Right kidney (tissue), 1 donor: ENCODE measurements at regions not wholly inside any gene's neighbourhood (a gene's known extent, or its start where the extent isn't known, plus 50 kb on each side); places are given as distances from the start of the nearest gene placed in this dataset.
"Not testable (repeated sequence)": the region's sequence is repeated elsewhere in the genome, so short reads cannot be mapped to it uniquely, and the experiment has no call there.

ENCODE experiments used
- DNase-seq: peaks from one replicate; pipeline ENCODE4 v3.0.0-alpha.2; 2016

DNA sequence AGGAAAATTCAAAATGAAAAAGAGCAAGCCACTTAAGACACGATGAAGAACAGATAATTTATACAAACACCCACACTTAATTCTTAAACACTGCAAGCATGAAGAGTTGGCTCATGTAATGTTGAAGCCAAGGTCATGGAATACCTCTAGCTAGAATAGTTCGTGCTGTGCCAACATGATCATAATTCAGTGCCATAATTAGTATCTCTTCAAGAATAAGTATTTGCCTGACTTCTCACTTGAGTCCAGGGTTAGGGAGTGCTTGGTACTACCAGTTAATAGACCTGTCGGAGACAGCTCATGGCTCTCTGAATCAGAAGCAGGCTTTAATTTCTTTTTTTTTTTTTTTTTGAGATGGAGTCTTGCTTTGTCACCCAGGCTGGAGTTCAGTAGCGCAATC, 206.3 kb downstream of the UNC5CL start:
- no peak for DNase-seq

DNA sequence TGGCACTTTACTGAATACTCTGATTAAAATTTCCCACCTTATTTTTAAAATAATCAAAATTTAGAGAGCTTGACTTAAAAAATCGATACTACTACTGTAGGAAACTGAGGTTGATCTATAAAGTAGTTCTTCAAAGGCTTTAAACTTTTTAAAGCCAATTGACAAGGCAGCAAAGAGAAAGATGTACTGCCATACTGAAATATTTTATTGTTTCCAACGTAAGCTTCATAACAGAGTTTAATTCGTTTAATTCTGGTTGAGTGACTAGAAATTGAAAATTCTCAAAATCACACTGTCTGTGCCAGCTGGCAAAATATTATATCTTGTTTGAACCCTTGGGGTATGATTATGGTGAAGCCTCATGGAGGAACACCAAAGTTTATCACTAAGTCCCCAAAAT, 207.6 kb downstream of the UNC5CL start:
- no peak for DNase-seq

DNA sequence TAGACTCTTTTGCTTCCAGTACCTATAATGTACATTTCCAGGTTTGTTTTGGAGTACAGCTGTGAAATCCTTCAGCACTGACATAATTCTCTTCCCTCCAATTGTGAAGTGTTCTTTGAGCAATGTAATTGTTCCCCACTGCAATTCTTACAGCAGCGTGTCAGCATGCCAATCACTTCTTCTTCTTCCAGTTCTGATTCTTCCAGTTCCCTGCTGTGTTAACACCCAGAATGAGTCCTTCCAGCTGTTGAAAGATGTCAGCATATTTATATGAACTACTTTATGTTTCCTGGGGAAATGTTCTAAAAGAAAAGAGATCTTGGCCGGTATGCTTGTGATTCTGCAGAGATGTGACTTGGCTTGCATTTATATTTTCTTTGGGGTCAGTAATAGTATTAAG, 213.9 kb downstream of the UNC5CL start:
- DNase-seq = no peak

DNA sequence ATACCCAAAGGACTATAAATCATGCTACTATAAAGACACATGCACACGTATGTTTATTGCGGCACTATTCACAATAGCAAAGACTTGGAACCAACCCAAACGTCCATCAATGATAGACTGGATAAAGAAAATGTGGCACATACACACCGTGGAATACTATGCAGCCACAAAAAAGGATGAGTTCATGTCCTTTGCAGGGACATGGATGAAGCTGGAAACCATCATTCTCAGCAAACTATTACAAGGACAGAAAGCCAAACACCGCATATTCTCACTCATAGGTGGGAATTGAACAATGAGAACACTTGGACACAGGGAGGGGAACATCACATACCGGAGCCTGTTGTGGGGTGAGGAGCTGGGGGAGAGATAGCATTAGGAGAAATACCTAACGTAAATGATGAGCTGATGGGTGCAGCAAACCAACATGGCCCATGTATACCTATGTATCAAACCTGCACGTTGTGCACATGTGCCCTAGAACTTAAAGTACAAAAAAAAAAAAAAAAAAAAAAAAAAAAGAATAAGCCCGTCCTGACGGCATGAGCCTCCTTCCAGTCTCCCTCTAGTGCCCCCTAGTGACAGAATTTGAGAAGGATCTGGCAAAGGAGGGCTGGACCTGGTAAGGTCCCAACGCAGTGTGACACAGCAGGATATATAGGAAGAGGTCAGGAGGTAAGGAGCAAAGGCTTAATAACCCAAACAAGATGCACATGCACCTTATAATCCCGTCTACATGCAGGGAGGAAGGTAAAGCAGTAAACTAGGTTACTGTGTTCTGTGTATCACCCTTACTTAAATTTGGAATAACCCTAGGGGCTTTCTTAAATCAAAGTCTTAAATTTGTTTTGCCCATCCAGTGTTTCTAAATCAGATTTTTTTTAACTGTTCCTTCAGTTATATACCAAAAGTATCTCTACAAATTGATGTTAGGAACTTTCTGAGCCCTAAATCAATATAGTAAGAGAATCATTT, 214.8 kb downstream of the UNC5CL start:
- DNase-seq = not testable (repeated sequence)

DNA sequence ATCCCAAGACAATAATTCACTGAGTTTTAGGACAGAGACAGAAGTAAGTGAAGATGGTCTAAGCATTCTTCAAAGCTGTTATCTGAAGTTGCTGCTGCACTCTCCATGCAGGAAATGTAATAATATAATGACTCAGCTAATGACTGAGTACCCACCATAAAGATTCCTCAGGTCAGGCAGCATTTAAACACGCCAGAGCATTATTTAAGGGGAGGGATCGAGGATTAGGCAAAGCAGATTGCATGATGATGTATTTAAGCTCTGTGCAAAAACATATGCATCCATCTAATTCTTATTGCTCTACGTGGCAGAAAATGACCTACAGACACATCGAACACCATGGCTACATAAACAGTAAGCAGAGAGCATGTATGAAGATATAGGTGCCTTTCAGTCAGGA, 216.4 kb downstream of the UNC5CL start:
- no peak for DNase-seq

DNA sequence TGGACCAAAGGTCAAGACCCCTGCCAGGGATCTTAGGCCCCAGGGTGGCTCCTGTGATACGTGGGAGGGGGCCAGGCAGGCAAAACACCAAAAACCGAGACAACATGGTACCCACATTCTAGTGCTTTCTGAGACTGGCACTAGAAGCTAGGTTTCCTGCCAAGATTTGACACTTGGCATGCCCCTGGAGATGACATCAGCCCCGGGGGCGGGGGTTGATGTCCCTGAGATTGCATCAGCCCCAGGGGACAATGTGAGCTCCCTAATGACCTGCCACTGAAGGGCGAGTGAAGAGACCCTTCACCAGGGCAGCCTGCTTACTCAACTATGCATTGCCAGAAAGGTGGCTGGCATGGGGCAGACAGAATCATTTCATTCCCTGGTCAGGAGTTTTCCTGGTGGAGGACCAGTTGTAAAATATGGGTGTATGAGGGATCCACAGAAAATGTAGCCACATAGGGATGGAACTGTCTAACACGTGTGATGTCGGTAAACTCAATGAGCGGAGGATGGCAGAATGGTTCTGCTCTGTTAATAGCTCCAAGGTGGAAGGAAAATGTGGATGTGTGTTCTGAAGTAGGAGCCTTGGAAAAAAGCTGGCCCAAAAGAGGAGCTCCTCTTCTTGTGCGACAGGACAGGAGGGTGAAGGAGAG, 219.7 kb downstream of the UNC5CL start:
- no peak for DNase-seq

DNA sequence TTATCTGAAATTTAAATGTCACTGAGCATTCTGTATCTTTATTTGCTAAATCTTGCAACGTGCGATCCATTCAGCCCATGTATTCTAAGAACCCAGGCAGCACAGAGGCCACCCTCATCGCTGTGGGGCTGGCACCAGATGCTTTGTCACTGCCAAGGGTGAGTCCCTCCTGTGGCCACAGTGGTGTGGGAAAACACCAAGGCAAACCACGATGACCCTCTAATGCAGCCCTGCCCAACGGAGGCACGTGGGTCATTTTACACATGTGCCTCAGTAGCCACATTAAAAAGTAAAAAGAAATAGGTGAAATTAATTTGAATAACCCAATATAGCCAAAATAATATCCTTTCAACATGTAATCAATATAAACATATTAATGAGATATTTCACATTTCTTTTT, 221.7 kb downstream of the UNC5CL start:
- DNase-seq = no peak

DNA sequence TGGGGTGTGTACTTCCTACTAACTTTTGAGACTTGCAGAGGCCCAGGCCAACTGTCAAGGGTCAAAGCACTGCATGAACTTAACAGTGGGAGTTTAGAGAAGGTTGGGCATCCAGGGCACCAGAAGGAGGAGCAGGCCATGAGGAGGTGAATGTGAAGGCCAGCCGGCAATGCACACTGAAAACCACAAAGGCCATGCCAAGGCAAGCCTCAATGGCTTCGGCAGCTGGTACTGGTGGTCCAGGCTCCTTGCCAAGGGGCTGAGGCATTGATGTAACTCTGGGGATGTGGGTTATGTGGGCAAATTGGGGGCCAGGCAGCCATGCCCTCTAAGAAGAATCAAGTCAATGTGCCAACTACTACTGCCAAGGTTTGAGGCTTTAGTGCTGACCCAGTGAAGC, 222.4 kb downstream of the UNC5CL start:
- DNase-seq = no peak

DNA sequence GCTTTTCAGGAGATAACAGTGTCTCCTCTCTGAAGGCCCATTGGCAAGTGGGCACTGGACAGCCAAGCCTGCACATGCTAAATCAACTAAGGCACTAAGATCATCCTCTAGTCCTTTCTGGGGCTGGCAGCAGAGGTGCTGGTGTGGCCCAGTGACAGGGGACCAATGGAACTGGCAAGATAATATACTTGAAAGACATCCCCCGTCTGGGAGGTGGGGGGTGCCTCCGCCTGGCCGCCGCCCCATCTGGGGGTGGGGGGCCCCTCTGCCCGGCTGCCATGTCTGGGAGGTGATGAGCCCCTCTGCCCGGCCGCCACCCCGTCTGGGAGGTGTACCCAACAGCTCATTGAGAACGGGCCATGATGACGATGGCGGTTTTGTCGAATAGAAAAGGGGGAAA, 223.3 kb downstream of the UNC5CL start:
- no peak for DNase-seq

DNA sequence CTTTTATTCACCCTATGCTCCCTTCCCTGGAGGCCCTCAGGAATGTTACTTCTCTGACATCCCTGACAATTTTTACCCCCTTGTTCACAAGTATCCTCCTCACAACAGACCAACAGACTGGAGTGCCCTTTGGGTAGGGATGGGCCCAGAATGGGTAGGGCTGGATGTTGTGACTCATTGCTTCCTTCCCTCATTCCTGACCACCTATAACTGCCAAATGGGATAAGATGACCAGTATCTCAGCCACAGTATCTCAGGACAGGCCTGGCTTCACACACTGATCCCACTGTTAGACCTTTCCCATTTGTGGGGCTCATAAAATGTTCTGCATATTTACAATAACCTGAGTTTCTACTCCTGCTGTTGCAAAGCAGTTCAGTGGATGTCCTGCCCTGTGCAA, 223.0 kb upstream of the LRFN2 start:
- no peak for DNase-seq

DNA sequence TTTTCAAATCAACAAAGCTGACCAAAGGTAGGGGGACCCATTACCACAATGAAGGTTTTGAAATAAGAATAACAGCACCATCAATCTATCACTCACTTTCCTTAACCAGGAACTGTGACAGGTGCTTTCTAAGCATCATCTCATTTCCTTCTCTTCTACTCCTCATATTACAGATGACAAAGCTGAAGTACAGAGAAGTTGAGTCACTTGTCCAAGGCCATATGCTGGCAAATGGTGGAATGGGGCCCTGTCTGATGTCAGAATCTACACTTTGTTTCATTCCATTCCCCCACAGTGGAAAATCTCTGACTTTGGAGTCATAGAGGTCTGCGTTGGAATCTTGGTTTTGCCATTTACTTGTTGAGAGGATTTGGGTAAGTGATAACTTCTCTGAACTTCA, 222.5 kb upstream of the LRFN2 start:
- DNase-seq = no peak

DNA sequence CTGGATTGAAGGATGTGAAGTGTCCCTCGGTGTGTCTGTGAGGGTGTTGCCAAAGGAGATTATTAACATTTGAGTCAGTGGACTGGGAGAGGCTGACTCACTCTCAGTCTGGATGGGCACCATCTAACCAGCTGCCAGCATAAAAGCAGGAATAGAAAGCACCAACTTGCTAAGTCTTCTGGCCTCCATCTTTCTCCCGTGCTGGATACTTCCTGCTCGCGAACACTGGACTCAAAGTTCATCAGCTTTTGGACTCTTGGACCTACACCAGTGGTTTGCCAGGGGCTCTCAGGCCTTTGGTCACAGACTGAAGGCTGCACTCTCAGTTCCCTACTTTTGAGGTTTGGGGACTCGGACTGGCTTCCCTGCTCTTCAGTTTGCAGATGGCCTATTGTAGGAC, 220.3 kb upstream of the LRFN2 start:
- no peak for DNase-seq

DNA sequence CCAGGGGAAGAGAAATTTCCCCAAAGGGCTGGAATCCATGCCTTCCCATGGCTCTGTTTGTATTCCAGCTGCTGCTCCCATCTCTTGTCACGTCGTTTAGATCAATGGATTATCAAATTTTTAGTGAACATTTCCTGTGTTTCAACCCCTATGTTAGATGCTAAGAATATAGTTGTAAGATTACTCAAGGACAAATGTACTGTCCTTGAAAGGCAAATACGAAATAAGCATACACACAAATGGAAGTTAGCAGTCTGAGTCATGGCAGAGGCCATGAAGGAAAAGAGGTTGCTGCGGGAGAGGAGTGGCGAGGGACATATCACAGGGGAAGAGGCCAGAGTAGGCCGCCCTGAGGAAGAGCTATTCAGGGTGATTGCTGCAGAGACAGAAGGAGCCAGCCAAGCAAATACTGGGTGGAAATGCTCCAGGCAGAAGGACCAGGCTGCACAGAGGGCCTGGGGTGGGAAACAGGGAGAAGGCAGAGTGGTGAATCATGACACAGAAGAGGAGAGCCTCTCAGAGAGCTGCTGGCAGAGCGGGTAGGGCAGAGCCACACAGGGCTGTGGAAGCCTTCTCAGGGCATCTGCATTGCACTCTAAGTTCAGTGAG, 219.2 kb upstream of the LRFN2 start:
- DNase-seq = no peak

DNA sequence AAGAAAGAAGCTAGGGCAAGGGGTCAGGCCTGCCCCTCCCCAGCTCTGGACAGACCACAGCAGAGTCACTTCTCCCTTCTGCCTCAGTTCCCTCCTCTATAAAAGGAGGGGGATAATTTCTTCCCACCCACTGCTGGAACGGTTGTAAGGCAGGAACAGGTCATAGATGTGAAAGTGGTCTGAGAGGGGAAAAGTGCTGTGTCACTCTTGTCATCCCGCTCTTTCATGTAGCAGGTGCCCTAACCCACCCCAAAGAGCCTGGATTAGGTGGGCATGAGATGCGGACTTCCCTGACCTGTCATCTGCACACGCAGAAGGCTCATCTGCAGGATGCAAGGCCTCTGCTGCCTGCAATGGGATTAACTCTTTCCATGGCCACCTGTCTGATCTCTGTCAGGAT, 218.2 kb upstream of the LRFN2 start:
- DNase-seq = no peak

DNA sequence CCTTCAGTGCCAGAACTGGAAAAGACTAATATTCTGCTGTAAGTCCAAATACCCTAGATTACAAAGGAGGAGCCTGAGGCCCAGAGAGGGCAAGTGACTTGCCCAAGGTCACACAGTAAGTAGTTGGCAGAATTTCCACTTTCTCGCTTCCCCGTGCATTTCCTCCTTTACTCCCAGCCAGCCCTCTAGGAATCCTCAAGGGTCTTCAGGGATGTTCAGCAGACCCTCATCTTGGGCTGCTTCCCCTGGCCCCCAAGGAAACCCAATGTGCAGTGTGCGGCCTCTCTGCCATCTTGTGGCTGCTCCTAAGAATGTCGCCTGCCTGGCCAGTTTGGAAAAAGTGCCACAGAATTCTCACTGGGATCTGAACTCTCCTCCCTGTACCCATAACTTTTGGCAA, 217.7 kb upstream of the LRFN2 start:
- DNase-seq = no peak

DNA sequence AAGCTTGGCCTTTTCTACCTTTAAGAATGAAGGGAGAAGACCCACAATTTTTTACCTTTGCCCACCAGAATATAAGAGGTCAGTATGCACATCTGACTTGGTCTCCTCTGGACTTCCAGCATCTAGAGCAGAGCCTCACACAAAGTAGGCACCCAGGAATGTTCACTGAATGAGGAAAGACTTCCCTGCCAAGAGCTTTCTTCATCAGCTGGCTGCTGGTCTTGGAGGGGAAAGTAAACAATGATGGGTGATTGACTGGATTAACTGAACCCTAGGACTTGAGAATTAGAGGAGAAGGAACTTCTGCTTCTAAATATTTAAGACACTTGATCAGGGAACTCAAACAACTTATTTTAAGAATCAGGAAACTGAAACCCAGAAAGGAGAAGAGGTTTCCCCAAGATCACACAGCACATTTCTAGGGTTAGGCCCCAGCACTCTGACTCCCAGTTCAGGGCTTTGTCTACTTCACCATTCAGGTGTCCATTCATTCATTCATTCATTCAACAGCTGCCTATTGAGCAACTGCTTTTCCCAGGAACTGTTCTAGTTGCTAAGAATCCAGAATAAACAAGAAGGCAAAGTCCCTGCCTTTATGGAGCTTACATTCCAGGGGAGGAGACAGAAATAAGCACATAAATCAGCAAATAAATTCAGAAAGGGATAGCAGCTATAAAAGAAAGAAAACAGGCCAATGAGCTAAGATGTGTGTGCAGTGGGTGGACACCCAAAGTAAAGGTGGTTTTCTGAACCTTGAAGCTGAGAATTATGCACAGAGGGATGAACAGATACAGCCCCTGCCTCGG, 216.9 kb upstream of the LRFN2 start:
- no peak for DNase-seq

DNA sequence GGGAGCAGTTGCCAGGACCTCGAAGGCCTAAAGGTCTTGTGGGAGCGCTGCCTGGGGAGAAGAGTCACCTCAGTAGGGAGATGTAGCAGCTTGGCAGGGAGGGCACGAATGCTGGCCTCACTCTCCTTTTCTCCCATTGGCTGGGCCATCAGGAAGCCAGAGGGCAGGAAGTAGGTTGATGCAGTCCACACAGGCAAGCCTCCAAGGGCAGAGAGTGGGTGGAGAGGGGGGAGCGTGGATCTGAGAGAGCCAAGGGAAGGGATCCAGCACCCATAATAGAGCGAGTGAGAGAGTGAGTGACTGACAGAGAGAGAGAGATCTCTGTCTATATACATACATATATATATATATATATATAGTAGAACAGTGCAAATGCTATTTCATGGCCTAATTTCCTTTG, 215.3 kb upstream of the LRFN2 start:
- DNase-seq = no peak

DNA sequence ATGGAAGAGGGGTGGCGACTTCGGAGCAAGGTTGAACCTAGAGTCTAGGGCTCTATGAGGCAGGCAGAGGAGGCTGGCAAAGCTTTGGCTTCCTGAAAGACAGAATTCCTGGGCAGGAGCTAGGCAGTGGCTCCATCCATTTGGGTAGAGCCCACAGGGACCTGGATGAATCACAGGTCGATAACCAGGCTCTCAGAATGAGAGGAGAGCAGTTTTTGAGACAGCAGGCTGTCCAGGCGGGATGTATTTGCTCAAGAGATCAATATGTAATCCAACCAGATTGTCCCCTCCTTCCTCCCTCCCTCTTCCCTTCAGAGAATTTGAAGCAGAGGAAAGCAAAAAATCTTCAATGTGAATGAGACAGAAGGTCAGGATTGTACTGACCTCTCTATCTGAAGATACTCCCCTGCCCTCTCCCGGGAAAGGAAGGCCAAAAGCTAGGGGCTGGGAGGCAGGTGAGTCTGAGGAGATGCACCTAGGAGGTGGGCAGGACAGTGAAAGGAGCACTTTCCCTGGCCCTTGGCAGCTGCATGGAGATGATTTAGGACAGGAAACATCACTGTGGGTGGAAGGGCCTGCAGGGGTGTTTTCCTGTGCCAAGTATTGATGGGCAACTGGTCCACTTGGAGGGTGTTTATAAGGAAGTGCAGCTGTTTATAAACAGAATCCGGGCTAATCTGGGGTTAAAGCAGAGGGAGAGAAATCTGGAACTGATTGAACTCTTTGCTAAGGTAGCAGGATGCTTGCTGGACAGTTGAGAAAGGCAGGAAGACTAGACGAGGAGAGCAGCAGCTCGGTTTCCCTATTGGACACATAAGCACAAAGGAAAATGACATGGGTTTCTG, 212.4 kb upstream of the LRFN2 start:
- DNase-seq = no peak

DNA sequence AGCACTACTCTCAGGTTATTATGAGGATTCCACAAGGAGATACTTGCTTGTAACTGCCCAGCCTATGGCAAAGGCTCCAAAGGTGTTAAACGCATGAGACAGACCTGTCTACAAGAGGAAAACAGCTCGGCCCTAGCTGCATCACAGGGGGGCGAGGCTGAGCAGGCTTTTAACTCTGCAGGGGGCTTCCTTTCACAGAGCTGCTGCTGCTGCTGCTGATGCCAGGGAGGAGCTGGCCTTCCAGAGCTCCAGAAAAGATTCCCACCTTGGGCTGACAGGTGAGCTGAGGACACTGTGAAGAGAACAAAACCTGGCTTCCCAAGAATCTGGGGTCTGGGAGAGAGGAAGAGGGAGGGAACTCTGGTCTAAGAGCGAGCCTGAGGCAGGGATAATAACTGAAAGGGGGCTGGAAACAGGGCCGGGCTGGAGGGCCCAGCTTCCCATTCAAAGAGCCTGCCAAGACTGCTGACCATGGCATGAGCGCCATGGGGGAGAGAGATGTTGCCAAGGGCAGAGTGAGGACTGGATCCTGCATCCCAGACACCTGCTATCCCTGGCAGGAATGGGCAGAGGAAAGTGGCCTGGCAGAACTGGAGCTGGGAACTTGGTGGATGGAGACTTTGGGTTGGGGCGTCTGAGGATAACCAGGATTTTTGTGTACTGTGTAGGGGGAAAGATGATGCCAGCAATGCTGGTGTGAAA, 211.1 kb upstream of the LRFN2 start:
- DNase-seq = no peak

DNA sequence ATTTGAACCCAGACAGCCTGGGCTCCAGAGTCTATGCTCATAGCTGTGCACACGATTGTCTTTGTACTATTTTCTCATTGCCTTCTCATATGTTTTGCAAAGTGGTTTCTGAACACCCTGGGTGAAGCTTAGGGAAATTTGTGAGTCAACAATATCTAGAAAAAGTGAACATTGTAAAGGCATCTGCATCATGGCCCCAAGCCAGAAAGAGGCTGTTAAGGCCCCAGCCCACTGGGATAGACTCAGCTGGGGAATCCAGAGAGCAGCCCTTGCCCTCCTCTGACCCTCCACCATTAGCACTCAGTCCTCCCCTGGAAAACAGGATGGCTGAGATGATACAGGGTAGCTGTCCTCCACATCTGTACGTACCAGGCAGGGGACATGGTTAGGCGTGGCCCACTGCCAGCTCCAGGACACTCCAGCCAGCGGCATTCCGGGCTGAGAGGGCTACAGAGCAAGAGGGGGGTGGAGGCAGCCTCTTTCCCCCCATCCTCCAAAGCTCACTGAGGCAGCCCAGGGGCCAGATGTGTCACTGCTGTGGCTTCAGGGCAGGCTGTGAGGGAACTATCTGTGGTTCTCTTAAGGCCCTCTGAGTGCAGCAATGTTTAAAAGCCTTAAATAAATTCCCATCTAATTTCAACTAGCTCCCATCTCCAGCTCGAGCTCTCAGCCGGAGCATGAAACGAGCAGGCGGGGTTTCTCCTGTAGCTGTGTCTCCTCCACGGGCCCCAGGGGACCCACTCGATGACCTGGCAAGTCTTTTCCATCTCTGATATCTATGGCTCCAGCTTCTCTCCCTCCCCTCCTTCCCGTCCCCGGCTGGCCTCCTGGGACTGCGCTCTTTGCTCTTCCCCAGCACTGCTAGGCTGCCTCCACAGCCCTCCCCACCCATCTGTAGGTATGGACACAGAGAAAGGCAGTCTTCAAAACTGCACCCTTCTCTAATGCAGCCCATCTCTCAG, 209.4 kb upstream of the LRFN2 start:
- DNase-seq = no peak
